HuH-7 (cell line): ENCODE measurements at regions not wholly inside any gene's neighbourhood (a gene's known extent, or its start where the extent isn't known, plus 50 kb on each side); places are given as distances from the start of the nearest gene placed in this dataset.
"Not testable (repeated sequence)": the region's sequence is repeated elsewhere in the genome, so short reads cannot be mapped to it uniquely, and the experiment has no call there.

Source experiments
- DNase-seq: peaks from one replicate; pipeline ENCODE4 v3.0.0; 2011; ENCODE audit warnings: low spot score

DNA sequence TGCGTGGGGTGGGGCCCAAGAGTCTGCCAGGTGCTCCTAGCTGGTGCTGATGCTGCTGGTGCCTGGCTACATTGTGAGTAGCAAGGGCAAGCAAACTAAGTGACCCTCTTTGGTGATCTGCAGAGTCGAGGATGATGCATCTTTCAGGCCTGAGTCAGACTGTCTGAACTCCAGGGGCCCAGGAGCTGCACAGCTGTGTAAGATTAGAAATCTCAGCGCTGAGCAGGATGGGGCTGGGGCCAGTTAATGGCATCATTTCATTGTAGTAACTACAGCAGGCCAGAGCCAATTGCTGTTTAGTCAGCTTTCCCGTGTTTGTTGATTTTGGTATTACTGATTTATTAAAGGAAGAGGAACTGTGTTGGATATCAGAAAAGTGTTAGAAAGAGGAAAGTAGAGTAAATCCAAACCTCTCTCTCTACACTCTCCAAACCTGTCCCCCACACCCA lies 365.2 kb downstream of the PAX1 start:
- DNase-seq: no peak

DNA sequence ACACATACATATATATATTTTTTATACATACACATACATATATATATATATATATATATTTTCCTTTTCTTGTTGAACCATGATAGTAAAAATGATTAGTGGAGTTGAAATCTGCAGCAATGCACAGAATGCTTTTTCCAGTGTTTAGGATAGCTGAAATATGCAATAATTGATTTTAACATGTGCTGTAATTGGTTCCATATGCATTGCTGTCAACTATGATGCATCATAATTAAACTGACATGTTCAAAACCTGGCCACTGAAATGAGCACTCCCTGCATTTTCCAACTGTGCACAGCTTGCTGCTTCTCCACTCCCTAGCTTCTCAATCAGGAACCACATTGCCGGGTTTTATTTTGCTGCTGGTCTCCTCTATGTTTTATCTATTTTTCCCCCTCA lies 358.3 kb downstream of the PAX1 start:
- no peak for DNase-seq

DNA sequence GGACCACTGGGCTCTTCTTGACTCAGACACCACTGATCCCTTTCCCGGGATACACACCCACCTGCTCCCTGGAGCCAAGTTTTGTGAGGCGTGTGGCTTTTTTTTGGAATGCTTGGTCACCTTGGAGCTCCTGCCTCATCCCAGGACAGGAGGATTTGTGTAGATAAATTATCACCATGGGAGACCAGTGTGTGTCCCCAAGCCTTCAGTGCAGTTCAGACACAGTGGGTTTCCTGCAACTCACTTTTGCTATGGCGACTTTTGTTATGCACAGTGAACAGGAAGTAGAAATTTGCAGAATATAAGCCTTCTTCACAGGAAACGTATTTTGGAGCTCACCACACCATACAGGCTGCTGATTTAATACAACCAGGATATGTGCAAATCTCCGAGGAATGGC lies 357.4 kb downstream of the PAX1 start:
- DNase-seq: no peak

DNA sequence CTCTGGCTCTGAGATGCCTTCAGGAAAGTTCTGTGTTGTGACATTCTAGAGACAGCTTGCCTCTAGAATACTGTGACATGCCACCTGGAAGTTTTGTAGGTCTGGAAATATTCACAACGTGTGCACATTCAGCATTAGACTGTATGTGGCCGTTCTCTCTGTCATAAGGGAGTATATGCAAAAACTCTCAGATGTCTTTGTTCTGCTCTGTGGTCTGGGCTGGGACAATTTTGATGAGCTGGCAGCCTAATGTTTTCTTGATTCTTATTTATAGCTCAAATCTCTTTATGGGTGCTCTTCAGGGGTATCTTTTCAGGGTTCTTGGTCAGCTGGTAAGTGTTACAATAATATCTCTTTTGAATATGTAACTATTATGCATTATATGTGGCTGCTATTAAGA lies 355.1 kb downstream of the PAX1 start:
- no peak for DNase-seq

DNA sequence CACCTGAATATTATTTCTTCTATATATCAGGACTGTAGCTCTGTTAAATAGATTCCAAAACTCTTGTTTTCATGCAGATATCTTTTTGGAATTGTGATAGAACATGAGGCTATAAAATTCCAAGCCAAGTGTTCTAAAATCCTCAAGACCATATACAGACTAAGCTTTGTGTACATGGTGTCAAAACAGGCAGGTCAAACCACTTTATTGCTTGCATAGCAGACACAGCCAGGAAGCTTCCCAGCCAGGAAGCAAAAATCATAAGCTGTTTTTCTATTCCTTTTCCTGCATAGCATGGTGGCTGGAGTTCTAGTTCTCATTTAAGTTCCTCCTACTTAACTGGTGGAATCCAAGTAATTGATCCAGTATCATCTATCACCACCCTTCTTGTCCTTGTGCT lies 353.3 kb downstream of the PAX1 start:
- no peak for DNase-seq

DNA sequence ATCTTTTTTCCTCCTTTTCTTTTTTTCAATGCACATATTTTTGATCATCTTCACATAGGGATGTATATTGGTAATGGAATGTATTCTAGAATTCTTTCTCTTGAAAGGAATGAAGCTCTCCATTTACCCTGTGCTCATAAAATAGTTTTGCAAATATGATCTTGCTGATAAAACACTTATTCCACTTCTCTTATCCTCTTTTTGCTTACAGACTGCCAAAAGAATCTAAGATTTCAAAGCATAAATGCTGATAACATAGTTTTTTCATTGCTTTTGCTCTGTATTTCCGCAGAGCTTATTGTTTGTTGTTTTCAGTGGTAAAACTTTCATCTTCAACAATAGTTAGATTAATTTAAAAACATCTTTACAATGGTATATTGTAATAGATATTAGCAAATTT lies 350.5 kb downstream of the PAX1 start:
- DNase-seq: no peak

DNA sequence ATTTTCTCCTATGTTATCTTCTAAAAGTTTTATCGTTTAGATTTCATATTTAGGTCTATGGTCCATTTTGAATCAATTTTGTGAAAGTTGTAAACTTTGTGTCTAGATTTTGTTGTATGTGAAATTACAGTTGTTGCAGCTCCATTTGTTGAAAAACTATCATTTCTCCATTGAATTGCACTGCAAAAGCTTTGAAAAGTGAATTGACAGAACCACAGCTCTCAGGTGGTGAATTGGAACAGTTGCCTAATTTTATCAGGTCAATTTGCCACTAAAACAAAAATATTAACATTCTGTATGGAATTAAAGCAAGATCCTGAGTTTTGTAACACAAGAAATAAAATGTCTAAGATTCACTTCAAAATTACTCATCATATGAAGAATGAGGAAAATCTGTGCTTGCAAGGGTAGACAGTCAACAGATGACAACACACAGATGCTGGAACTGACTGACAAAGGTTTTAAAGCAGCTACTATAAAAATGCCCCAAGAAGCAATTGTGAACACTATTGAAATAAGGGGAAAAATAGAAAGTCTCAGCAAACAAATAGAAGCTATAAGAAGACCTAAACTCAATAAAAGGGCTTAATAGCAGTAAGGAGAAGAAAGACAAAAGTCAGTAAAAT lies 346.7 kb downstream of the PAX1 start:
- DNase-seq: no peak

DNA sequence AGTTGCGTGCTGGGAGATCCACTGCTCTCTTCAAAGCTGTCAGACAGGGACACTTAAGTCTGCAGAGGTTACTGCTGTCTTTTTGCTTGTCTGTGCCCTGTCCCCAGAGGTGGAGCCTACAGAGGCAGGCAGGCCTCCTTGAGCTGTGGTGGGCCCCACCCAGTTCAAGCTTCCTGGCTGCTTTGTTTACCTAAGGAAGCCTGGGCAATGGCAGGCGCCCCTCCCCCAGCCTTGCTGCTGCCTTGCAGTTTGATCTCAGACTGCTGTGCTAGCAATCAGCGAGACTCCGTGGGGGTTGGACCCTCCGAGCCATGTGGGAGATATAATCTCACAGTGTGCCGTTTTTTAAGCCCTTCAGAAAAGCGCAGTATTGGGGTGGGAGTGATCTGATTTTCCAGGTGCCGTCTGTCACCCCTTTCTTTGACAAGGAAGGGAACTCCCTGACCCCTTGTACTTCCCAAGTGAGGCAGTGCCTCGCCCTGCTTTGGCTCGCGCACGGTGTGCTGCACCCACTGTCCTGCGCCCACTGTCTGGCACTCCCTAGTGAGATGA lies 340.6 kb downstream of the PAX1 start:
- DNase-seq: not testable (repeated sequence)

DNA sequence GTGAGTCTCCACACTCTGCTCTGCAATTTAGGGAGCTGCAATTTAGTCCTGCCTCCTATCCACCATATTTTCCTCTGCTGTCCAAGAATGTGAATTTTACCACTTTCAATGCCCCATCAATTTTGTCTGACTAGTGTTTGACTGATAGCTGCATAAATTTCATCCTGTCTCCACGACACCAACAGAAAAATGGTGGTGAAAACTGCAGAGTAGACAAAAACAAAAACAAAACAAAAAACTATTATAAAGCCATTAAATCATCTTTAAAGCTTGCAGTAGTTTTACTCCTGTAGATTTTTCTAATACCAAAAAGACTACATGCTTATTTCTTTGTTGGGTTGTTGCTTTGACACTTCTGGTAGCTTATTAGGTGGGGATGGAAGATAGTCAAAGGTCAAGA lies 322.0 kb downstream of the PAX1 start:
- no peak for DNase-seq

DNA sequence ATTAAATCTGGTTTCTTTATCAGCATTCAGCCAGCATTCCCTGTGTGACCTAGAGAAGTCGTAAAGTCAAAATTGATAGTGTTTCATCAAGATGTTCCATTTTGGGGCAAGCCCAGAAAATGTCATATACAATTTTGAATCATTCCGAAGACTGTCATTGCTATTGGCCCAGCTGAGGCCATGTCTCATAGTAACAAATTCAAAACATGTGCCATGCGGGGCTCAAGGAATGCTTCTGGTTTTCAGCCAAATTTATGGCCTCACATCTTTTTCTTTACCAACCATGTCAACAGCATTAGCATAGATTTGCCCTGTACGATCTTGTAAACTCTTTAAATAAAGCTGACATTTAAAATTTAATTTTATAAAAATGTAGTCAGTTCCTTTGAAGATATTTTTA lies 314.7 kb downstream of the PAX1 start:
- no peak for DNase-seq

DNA sequence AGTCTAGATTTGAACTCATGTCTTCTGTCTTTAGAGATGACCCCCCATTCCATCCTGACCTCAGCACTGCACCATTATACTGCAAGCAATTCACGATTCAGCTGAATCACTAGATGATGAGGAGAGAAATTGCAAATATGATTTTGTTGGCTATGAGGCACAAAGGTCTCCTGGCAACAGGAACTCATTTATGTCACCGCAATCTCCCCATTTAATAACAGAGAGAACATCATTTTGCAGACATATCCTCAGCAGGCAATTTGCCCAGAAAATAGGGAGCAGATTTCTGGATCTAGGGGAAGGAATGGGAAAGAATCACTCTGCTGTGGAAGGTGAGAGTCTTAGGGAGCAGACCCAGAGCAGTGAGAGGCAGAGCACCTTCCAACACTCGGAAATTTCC lies 303.0 kb downstream of the PAX1 start:
- no peak for DNase-seq

DNA sequence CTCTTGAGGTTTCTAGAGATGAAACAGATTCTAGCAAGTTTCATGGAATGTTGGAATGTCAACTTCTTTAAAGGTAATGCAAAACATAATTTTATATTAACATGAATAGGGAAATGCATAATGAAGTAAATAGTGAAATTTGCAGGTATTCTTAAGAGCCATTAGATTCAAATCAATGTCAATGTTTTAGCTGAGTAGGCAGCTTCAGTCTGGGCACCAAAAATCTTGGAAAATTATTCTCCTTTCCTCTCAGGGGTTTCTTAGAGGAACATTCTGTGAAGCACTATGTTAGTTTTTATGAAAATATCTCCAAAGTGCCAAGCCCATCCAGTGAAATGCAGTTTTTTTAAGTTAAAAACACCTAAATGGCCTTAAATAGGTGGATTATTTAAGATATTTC lies 300.8 kb downstream of the PAX1 start:
- no peak for DNase-seq

DNA sequence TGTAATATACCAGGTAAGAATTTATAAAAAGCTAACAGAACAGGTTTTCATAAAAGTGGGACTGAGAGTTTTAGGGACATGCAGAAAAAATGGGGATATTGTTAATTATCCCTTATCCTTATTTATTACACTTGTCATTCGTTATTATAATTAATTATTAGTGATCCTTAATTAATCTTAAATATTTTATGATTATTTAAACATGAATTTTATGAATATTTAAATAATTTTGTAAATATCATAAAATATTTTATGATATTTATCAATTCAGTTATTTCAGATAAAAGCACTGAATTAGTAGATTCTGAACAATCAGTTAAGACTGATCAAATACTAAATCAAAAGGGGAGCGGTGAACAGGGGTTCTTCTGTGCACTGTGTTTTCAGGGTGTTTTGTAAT lies 300.1 kb downstream of the PAX1 start:
- no peak for DNase-seq

DNA sequence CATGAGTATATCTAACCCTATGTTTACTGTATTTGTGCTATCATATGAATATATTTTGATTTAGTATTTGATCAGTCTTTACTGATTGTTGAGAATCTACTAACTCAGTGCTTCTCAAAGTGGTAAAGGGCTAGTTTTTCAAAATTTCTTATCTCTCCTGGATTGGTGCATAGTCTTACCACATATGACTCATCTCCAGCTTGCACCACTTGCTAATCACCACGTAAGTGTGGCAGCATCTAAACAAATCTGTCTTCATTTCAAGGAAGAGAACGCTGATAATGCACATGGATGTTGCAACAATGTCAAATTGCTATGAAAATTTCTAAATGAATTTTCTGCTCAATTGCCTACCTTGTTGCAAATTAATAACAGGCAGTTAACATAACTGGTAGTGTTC lies 299.5 kb downstream of the PAX1 start:
- DNase-seq: no peak

DNA sequence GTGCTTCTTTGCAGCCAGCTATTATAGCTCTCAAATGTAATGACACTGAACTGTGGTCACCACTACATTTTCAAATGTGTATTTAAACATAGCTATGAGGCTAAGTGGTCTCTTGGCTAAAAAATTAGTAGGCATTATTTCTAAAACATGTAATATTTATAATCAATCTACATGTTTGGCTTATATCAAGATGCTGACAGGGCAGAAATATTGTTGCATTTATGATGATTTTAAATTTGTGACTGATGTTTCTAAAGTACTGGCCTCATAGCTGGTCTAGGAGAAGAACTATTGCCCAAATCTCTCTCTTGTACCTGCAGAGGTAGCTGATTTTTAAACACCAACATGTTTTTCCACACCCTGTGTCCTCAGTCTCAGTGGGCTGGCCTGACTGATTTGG lies 298.2 kb downstream of the PAX1 start:
- no peak for DNase-seq

DNA sequence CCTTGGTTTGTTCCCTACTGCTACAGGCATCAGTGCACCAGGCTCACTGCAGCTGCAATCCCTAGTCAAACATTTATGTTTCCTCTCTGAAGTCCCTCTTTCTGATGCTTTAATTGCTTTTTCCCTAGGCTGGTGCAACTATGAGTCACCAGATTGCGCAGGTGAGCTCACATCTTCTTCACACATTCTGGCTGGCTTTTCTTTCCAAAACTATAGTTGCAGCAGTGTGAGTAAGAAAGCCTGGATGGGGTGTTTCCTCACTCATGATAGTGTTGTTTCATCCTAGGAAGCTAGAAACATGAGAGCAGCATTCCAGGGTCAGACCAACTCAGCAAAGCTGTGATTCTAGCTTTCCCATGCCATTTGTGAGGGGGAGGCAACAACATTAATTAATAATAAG lies 296.4 kb downstream of the PAX1 start:
- no peak for DNase-seq

DNA sequence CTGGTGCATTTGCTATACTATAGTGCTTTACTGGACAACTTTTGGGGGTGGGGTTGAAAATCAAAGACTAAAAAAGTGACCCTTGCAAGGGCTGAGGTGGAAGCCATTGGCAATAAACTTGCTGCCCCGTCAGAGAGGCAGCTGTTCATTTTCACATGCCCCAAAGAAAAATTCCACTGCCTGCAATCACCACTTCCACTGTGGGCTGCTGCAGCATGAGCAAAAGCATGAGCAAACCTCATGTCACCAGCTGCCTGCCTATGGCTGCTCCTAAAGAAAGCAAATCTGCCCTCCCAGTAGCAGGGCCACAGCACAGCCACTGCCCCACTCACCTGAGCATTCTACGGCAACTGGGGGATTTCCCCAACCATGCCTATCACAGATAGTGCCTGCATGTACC lies 290.0 kb downstream of the PAX1 start:
- no peak for DNase-seq

DNA sequence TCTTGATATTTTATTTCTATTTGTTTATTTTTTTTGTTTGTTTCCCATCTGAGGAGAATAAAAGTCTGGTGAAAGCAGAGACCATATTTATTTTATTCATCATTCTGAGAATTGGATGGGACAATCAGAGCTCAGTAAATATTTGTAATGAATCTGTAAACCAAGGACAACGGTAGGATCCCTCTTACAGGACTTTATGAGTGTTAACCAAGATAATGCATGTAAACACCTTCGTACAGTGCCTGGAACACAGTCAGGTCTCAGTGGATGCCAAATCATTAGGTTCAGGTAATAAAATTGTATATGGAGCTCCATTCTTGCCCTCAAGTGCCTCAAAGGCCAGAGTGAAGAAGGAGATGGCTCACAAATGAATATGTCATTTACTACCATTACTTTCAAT lies 288.7 kb downstream of the PAX1 start:
- no peak for DNase-seq

DNA sequence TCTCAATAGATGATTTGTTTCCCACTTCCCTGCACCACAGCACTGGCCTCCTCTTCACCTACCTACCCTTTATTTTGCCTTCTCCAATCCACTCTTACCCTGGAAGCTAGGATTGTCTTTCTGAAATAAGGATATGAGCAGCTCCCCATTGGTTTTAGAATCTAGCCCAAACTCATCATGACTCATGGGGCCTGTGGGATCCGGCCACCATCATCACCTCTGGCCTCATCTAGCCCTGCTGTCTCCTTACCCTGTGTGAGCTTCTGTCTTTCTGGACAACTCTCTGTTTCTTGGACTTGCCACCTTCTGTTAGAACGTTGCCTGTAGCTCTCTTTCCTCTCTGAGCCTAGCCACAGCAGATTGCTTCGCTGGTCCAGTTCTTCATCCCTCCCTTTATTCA lies 277.1 kb downstream of the PAX1 start:
- no peak for DNase-seq

DNA sequence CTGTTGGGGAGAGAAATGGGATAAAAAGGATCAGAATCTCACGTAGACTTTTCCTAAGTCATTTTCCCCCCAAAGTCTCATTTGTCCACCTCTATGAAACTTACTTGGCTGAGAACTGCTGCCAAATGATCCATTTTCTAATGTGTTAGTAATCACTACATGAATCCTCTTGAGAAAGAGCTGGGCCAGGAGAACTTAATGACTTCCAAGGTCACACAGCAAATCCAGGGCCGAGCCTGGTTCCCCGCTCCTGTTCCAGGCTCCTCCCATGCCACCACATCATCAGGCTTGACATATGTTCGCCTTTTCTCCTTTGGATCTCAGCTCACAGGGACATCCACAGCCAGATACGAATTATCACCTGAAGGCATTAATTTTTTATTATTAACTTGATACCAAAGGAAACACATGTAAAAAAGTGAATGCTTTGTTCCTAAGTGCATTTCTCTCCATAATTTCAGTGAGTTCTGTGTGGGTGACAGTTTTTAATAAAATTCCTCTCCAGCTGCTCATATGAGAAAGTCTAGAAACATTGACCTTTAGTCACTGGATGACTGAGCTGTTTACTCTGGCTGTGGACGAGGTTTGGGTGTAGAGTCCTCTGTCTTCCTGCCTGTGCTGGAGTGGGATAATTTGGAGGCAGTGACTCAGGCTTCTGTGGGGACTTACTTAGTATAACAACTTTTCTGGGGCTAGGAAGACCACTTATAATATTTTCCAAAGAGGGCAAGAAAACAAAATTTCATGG lies 276.3 kb downstream of the PAX1 start:
- no peak for DNase-seq

DNA sequence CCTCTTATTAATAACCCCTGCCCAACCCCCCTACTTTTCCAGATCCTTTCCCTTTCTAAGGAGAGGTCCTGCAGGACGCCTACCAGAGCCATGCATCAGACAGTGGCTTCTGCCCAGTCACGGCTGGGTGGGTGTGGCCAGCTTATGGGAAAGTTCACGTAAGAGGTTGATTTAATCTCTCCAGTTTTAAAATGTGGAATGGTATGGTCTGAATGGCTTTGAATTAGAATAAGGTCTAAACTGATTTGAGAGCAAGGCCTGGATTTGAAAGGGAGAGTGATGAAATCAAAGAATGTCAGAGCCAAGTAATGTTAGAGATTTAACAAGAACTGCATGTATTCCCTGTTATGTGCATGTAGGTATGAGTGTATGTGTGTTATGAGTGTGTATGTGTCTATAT lies 275.7 kb downstream of the PAX1 start:
- no peak for DNase-seq

DNA sequence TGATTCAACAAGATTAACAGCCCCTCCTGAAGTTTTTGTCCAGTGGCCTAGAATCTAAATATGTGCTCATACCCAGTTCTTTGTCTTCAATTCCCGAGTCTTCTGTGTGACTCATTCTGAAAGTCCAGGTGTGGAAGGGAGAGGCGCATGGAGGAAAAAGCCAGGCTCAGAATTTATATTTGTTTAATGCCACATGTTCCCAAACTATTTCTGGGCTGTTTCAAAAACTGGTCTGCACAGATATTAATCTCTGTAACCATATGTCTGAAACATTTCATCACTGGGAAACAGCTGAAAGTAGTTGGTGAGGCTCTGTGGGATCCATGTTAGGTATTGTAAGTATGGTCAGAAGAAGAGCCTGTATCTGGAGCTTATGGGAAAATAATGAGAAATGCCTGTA lies 266.0 kb downstream of the PAX1 start:
- no peak for DNase-seq

DNA sequence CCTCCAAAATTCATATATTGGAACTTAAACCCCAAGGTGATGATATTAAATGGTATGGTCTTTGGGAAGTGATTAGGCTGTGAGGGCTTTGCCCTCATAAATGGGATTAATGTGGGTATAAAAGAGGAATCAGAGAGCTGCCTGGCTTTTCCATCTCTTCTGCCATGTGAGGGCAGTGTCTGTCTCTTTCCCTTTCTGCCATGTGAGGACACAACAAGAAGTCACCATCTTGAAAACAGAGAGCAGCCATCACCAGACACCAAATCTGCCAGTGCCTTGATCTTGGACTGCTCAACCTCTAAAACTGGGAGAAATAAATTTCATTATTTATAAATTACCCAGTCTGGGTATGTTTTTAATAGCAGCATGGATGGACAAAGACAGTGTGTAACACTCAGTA lies 263.0 kb downstream of the PAX1 start:
- DNase-seq: no peak

DNA sequence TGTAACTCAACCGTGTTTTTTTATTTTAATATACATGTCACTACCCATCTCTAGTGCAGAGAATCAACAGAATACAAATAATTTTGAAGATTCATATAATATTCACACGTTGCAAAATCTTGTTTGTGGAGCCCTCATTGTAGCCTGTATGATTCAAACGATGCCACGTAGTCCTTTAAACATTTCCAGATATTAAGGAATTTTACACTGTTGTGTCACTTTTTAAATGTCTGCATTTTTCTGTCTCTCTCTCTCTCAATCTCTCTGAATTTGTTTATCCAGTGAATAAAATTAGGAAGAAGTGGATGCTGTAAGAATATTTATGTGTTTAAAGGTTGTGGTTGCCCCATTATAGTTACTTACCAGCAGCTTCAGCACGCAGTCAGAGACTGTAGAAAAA lies 262.0 kb downstream of the PAX1 start:
- DNase-seq: no peak
